ENCODE measurements at regions not wholly inside any gene's neighbourhood (a gene's known extent, or its start where the extent isn't known, plus 50 kb on each side); places are given as distances from the start of the nearest gene placed in this dataset.

GRCh38 chr9:28155671-28156070 is 582.4 kb upstream of the C9orf72 start:
- no TSS peak for BruUV-seq (replicated peaks)
- Histone ChIP-seq H2AFZ (ENCODE audit: control insufficient read depth, low read depth, low read length) (no peak overlapping the region), H3K36me3 (ENCODE audit: control insufficient read depth in 2 of 2, insufficient read depth in 2 of 2, low read length in 1 of 2) (no peaks in the 10 kb centered on the region), H3K4me1 (ENCODE audit: control insufficient read depth, insufficient read depth, low read length) (no peaks in the 10 kb centered on the region), H3K27me3 (replicated peaks in 1 of 2; ENCODE audit: control insufficient read depth in 2 of 2, insufficient read depth in 2 of 2, low read length in 1 of 2) (no peaks in the 10 kb centered on the region), H3K27ac (ENCODE audit: control insufficient read depth, insufficient read depth) (no peak overlapping the region), H3K79me2 (ENCODE audit: control insufficient read depth, insufficient read depth, low read length) (no peaks in the 10 kb centered on the region), H3K9me3 (replicated peaks; ENCODE audit: control insufficient read depth, insufficient read depth, low read length) (no peaks in the 10 kb centered on the region), H3K4me2 (ENCODE audit: control insufficient read depth, insufficient read depth) (no peak overlapping the region), H3K9ac (ENCODE audit: control insufficient read depth, insufficient read depth, low read length) (no peak overlapping the region), H3K4me3 (no peak overlapping the region), H4K20me1 (ENCODE audit: control insufficient read depth, insufficient read depth) (no peaks in the 10 kb centered on the region)
- intact Hi-C loops (cut with micrococcal nuclease; ENCODE audit: unreplicated experiment) (no loop called here), in situ Hi-C loops (cut with MboI) (no loop called here)
- TF ChIP-seq, protein P1, sequence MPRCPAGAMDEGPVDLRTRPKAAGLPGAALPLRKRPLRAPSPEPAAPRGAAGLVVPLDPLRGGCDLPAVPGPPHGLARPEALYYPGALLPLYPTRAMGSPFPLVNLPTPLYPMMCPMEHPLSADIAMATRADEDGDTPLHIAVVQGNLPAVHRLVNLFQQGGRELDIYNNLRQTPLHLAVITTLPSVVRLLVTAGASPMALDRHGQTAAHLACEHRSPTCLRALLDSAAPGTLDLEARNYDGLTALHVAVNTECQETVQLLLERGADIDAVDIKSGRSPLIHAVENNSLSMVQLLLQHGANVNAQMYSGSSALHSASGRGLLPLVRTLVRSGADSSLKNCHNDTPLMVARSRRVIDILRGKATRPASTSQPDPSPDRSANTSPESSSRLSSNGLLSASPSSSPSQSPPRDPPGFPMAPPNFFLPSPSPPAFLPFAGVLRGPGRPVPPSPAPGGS (IDR thresholded peaks at IDR 0.05; ENCODE audit: borderline replicate concordance, insufficient read depth, low read depth, low read length, poor library complexity, severe bottlenecking) = no peak
- no peak for TF ChIP-seq CREB1 (IDR thresholded peaks at IDR 0.05; ENCODE audit: low read depth)
- no peak for TF ChIP-seq FOXM1 (IDR thresholded peaks at IDR 0.05; ENCODE audit: low read depth, low read length)
- TF ChIP-seq WRNIP1 (IDR thresholded peaks at IDR 0.05; ENCODE audit: borderline replicate concordance, low read depth, low read length) = no peak
- TF ChIP-seq ATF7 (IDR thresholded peaks at IDR 0.05; ENCODE audit: low read depth) = no peak
- TF ChIP-seq KLF5 (IDR thresholded peaks at IDR 0.05; ENCODE audit: partially characterized antibody) = no peak
- TF ChIP-seq, protein P2, sequence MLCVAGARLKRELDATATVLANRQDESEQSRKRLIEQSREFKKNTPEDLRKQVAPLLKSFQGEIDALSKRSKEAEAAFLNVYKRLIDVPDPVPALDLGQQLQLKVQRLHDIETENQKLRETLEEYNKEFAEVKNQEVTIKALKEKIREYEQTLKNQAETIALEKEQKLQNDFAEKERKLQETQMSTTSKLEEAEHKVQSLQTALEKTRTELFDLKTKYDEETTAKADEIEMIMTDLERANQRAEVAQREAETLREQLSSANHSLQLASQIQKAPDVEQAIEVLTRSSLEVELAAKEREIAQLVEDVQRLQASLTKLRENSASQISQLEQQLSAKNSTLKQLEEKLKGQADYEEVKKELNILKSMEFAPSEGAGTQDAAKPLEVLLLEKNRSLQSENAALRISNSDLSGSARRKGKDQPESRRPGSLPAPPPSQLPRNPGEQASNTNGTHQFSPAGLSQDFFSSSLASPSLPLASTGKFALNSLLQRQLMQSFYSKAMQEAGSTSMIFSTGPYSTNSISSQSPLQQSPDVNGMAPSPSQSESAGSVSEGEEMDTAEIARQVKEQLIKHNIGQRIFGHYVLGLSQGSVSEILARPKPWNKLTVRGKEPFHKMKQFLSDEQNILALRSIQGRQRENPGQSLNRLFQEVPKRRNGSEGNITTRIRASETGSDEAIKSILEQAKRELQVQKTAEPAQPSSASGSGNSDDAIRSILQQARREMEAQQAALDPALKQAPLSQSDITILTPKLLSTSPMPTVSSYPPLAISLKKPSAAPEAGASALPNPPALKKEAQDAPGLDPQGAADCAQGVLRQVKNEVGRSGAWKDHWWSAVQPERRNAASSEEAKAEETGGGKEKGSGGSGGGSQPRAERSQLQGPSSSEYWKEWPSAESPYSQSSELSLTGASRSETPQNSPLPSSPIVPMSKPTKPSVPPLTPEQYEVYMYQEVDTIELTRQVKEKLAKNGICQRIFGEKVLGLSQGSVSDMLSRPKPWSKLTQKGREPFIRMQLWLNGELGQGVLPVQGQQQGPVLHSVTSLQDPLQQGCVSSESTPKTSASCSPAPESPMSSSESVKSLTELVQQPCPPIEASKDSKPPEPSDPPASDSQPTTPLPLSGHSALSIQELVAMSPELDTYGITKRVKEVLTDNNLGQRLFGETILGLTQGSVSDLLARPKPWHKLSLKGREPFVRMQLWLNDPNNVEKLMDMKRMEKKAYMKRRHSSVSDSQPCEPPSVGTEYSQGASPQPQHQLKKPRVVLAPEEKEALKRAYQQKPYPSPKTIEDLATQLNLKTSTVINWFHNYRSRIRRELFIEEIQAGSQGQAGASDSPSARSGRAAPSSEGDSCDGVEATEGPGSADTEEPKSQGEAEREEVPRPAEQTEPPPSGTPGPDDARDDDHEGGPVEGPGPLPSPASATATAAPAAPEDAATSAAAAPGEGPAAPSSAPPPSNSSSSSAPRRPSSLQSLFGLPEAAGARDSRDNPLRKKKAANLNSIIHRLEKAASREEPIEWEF (IDR thresholded peaks at IDR 0.05; ENCODE audit: insufficient replicate concordance, low read depth, low read length) = no peak
- ATAC-seq (no peak), DNase-seq (ENCODE audit: low read depth, low spot score) (no peak), FAIRE-seq (no peak)
- SMC1A ChIA-PET (ENCODE audit: uncharacterized antibody, unreplicated experiment) = no interaction called here
- POLR2A ChIA-PET = no interaction called here
- 0% methylated on average over 2 of the region's 2 CpGs for whole genome bisulfite sequencing (ENCODE audit: insufficient coverage, insufficient replicate concordance, low lambda C conversion rate, missing lambda C conversion rate)
- RAD21 ChIA-PET (ENCODE audit: unreplicated experiment) = no interaction called here
- CTCF ChIA-PET = no interaction called here
